ENCODE measurements at regions not wholly inside any gene's neighbourhood (a gene's known extent, or its start where the extent isn't known, plus 50 kb on each side); places are given as distances from the start of the nearest gene placed in this dataset.
"Not testable (repeated sequence)": the region's sequence is repeated elsewhere in the genome, so short reads cannot be mapped to it uniquely, and the experiment has no call there.

- no peak for DNase-seq
These were observed 596.4 kb upstream of the VRK2 start for GRCh38 chr2:57450170-57450569.

- no peak for DNase-seq
These were observed 594.0 kb upstream of the VRK2 start for GRCh38 chr2:57452634-57453033.

DNA sequence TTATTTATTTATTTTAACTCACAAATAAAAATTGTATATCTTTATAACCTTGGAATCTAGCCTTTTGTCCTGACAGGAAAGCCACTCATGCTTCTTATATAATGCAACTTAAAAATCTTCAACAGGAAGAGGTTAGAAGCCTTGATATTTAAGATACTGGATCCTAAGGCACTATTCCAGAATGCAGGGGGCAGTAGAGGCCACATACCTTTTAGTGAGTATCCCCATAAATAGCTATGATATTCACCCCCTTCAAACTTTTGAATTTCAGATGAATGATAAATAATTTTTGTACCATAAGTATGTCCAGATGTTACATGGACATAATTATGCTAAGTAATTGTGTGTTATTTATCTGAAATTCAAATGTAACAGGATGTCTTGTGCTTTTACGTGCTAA lies 592.7 kb upstream of the VRK2 start:
- no peak for DNase-seq

- DNase-seq: no peak
These were observed 586.0 kb upstream of the VRK2 start for GRCh38 chr2:57460396-57461276.

GRCh38 chr2:57461624-57462023 lies 585.0 kb upstream of the VRK2 start:
- no peak for DNase-seq

GRCh38 chr2:57465067-57465466 lies 581.5 kb upstream of the VRK2 start:
- DNase-seq: no peak

- DNase-seq: no peak
These were observed 580.6 kb upstream of the VRK2 start for GRCh38 chr2:57465967-57466366.

DNA sequence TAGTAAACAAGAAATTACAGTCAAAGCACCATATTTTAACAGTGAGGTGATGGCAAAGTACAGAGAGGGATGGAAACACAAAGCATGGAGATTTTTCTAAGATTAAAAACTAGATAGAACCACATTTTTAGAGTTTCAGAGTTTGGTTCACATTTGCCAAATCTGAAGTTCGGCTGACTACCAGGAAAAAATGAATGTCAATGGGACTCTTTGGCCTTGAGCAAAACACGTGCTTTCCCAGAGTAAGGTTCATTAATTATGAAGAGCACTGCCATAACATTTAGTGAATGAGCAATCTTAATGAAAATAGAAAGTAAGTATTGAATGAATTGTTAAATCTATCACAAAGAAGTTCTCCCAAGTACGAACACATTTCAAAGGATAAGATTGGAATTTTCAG lies 571.2 kb upstream of the VRK2 start:
- no peak for DNase-seq

DNA sequence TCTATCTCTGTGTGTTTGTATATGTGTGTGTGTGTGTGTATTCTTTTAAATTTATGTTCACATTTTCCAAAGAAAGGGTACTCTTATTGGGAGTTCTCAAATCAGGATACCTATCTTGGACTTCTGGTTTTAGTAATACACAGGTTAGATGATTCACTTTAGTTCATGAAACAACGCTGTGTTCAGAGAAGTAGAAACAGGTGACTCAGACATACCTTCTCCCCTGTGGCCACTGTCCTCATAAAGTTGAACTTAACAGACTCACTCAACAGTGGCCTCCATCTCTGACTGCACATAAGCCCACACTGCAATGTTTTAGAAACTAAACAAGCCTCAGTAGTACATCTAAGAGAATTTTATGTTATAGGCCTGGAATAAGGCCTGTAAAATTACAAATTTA lies 566.6 kb upstream of the VRK2 start:
- no peak for DNase-seq

DNA sequence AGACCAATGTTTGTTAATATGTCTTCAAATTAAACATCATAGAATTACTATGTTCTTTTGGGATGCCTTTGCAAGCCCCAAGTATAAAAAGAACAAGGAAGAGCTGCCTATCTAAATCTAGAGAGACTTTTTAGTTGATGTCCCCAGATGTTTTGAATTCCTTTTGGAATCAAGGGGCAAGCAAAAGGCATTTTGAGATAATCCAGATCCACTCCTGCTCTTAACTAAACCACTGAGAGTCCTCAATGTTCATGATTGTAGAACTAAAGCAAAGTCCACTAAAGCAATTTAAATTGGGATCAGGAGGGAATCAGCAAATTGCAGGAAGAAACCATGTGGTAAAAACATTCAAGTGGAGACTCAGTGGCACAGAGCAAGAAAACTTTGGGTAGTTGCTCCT lies 558.5 kb upstream of the VRK2 start:
- no peak for DNase-seq

DNA sequence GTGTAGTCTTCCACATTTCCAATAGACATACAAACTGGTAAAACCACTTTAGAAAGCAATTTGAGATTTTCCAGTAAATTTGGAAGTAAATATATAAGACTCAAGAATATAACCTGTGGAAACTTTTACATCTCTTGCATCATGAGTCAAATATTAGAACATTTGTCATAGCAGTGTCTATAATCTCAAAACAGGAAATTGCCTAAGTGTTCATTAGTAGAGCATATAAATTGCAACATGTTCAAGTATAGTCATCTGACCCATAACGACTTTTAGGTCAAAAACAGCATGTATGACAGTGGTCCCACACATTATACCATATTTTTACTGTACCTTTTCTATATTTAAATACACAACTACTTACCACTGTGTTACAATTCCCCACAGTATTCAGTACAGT lies 555.9 kb upstream of the VRK2 start:
- DNase-seq: no peak

GRCh38 chr2:57491213-57491612 lies 555.4 kb upstream of the VRK2 start:
- no peak for DNase-seq

GRCh38 chr2:57493966-57494365 lies 552.6 kb upstream of the VRK2 start:
- DNase-seq: not testable (repeated sequence)

- DNase-seq: no peak
These were observed 549.0 kb upstream of the VRK2 start for GRCh38 chr2:57497489-57498096.

GRCh38 chr2:57504787-57505186 lies 541.8 kb upstream of the VRK2 start:
- no peak for DNase-seq

DNA sequence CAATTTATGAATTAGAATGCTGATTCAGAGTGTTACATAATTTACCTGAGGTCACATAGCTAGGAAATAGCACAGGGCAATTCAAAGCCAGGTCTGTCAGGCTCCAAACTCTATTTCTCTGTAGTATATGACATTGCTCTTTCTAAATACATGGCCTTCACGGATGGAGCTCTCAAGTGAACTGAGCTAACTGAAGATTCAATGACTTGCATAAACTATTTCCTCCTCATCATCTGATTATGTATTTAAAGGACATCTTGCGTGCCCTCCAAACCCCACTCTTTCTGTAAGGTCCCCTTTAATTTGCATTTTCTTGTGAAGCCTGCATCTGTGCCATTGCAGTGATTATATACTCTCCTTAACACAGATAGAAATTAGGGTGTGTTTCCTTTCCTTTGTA lies 537.4 kb upstream of the VRK2 start:
- no peak for DNase-seq

- no peak for DNase-seq
These were observed 535.9 kb upstream of the VRK2 start for GRCh38 chr2:57510704-57511103.

DNA sequence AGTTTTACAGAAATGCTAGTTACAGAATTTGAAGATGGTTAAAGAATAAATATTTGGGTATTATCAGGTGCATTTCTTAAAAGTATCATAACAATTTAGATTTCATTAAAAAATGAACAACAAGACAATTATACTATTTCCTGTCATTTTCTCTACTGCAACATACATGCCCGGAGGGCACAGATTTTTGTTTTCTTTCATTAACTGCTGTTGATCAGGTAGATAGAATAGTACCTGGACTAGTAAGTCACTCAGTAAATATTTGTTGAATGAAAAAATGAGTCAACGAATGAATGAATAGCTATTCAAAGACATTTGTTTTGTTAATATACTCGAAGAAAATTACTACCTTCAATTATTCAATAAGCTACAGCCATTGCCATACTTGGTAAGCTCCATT lies 531.2 kb upstream of the VRK2 start:
- no peak for DNase-seq

DNA sequence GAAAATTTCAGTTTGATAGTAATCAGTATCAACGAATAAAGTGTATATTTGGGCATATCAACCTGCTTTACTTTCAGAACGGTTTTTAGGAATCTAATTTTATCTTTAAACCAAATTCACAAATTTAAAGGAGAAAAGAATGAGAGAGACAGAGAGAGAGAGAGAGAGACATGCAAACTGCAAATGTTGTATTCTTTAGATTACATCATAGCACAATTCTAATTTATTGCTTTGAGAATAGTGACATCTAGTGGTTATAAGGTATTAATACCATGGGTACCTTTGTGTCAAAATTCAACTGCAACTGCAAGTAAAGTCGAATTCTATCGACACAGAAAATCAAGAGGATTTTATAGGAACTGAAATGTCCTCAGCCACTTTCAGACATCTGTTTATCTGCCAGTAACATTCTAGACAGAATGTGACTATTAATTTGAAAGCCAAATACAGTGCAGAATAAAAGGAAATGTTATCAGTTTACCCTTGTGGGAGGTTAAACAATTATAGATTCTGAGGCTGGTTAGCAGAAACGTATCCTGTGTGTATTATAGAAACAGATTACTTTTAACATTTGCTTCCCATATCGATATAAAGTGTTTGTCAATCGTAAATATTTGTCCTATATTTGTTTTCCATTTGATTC lies 529.8 kb upstream of the VRK2 start:
- no peak for DNase-seq

DNA sequence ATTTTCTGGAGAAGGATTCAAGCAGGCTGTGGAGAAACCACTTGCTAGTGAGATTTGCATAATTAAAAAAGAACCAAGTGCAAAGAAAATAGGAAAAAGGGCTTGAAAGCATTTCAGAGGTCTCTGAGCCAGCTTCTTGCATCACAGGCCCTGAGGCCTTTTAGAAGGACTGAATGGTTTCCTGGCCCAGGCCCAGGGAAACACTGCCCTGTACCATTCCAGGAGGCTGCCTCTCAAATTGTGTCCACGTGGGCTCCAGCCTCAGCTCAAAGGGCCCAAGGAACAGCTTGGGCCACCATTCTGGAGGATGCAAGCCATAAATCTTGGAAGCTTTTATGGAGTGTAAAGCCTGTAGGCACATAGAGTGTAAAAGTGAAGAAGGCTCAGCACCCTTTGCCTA lies 523.3 kb upstream of the VRK2 start:
- no peak for DNase-seq

DNA sequence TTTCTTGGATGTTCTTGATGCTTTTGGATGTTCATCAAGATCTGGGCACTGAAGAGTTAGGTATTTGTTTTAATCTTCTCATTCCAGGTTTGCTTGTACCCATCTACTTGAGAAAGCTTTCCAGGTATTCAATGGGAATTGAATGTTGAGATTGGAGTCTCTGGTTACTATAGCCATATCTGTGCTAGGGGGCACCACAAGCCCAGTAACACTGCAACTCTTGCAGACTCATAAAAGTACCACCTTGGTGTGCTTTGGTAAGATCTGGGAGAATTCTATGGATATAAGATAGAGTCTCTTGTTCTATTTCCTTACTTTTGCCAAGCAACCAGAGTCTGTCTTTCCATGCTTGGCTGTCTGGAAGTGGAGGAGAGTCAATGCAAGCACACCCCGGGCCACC lies 518.9 kb upstream of the VRK2 start:
- DNase-seq: no peak

DNA sequence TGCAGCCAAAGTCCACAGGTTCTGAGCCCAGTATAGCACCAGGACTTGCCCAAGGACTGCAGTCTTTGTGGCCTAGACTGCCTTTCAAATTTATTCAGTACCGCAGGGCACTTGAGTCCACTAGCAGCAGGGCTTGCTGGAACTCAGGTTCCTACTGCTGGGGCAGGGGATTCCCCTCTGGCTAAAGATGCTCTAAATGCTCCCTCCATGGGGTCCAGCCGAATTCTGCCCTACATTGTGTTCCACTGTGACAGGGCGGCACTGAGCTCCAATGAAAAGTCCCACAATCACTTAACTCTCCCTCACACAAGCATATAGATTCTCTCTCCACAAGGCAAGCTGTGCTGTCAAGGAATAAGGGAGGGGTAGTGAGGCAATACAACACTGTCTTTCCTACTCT lies 518.1 kb upstream of the VRK2 start:
- DNase-seq: no peak

DNA sequence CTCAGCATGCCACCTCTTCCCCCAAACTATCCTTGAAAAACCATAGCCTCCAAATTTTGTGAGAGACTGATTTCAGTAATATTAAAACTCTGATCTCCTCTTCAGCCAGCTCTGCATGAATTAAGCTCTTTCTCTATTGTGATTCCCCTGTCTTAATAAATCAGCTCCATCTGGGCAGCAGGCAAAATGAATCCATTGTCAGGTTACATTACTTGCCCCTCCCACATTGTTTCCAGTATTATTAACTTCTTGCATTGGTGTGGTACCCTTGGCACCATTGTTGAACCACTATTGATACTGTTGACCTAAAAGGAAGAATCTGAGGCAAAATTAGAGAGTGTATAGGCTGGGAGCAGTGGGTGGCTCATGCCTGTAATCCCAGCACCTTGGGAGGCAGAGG lies 512.2 kb upstream of the VRK2 start:
- DNase-seq: no peak

DNA sequence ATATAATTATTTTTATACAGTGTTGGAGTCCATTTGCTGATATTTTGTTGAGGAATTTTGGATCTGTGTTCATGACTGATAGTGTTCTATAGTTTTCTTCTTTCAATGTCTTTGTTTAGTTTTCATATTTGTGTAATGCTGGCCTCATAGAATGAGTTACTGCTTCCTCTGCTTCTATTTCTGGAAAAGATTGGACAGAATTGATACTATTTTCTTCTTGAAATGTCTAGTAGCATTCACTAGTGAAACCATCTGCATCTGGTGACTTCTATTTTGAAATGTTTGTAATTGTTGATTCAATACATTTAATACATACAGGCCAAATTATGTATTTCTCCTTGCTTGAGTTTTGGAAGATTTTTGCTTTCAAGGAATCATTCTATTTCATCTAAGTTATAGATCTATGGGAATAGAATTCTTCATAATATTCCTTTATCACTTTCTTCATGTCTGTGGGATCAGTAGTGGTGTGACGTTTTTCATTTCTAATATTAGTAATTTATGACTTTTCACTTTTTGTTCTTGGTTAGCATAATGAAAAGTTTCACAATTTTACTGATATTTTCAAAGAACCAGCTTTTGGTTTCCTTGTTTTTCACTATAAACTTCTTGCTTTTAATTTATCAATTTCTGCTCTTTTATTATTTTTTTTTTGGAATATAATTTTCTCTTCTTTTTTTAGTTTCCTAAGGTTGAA lies 509.9 kb upstream of the VRK2 start:
- DNase-seq: no peak
